ENCODE measurements at regions not wholly inside any gene's neighbourhood (a gene's known extent, or its start where the extent isn't known, plus 50 kb on each side); places are given as distances from the start of the nearest gene placed in this dataset.

GRCh38 chr4:123250843-123251242 is 145.8 kb upstream of the SPRY1 start:
- TF ChIP-seq, protein P1, sequence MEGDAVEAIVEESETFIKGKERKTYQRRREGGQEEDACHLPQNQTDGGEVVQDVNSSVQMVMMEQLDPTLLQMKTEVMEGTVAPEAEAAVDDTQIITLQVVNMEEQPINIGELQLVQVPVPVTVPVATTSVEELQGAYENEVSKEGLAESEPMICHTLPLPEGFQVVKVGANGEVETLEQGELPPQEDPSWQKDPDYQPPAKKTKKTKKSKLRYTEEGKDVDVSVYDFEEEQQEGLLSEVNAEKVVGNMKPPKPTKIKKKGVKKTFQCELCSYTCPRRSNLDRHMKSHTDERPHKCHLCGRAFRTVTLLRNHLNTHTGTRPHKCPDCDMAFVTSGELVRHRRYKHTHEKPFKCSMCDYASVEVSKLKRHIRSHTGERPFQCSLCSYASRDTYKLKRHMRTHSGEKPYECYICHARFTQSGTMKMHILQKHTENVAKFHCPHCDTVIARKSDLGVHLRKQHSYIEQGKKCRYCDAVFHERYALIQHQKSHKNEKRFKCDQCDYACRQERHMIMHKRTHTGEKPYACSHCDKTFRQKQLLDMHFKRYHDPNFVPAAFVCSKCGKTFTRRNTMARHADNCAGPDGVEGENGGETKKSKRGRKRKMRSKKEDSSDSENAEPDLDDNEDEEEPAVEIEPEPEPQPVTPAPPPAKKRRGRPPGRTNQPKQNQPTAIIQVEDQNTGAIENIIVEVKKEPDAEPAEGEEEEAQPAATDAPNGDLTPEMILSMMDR (IDR thresholded peaks at IDR 0.05) = no peak
- TF ChIP-seq, protein P2, sequence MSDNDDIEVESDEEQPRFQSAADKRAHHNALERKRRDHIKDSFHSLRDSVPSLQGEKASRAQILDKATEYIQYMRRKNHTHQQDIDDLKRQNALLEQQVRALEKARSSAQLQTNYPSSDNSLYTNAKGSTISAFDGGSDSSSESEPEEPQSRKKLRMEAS (IDR thresholded peaks at IDR 0.05; ENCODE audit: low read depth) = no peak
- TF ChIP-seq GATA2 (CRISPR knock-in tag; IDR thresholded peaks at IDR 0.05) (no peak), GABPA (IDR thresholded peaks at IDR 0.05; ENCODE audit: low read depth) (no peak), YY1 (IDR thresholded peaks at IDR 0.05; ENCODE audit: low read depth) (no peak)

All from SK-N-SH (cell line).